ENCODE measurements at regions not wholly inside any gene's neighbourhood (a gene's known extent, or its start where the extent isn't known, plus 50 kb on each side); places are given as distances from the start of the nearest gene placed in this dataset.
"Not testable (repeated sequence)": the region's sequence is repeated elsewhere in the genome, so short reads cannot be mapped to it uniquely, and the experiment has no call there.

DNA sequence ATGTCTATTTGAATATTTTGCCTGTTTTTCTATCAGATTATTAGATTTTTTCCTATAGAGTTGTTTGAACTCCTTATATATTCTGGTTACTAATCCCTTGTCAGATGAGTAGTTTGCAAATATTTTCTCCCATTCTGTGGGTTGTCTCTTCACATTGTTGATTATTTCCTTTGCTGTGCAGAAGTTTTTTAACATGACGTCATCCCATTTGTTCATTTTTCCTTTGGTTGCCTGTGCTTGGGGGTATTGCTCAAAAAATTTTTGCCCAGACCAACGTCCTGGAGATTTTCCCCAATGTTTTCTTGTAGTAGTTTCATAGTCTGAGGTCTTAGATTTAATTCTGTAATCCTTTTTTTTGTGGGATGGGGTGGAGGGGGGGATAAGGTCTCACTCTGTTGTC is 168.7 kb upstream of the NFIA start:
- not testable (repeated sequence) for DNase-seq

GRCh38 chr1:60913039-60913438 is 169.3 kb upstream of the NFIA start:
- DNase-seq, result no peak

DNA sequence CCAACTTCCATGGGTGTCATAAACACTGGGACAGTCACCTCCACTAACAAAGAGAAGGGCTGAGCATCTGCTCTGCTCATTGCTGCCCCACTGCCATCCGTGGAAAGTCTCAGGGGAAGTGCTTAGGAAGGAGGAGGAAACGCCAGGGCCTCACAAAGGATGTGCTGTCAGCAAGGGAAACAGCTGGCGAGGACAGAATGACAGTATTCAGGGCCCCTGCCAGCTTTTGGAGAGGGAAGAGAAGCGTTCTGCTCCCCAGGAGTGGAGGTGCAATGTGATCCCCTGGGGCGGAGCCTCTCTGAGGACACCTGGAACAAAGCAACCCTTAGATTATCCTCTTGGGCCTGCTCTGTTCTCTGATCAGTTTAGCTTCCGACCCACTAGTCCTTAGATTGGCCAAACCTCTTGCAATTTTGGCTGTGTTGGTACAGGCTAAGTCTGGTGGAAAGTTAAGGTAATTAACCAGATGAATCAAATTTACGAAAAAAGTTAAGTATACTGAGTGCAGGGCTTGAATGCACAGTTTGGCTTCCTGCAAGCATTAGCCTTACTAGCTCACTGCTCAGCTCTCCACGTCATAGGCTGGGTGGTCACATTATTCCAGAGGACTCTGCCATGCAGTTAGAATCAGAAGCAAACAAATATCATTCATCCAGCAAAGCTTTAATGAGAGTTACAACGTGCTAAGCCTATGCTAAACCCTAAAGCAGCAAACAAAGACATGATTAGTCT is 170.2 kb upstream of the NFIA start:
- DNase-seq, result peak; percentile 62

- DNase-seq, result no peak
These were observed 174.2 kb upstream of the NFIA start for GRCh38 chr1:60908159-60908558.

GRCh38 chr1:60906526-60906925 is 175.8 kb upstream of the NFIA start:
- DNase-seq, result no peak

DNA sequence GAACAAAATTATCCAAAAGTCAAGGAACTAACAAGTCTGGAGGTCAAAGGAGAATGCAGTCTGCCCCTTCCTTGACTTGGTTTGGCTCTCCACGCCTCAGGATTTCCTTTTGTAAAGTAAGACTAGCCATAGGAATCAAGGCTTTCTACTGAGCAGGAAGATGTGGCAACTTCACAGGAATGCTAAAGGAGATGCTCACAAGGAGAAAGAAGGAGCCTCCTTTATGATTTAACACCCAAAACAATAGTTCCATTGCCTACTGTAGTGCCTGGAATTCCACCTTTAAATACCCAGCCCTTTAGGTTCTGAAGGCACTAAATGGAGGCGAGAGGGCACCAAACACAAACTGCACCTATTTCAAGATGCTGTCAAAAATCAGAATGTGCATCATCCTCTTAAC is 176.3 kb upstream of the NFIA start:
- DNase-seq, result no peak

DNA sequence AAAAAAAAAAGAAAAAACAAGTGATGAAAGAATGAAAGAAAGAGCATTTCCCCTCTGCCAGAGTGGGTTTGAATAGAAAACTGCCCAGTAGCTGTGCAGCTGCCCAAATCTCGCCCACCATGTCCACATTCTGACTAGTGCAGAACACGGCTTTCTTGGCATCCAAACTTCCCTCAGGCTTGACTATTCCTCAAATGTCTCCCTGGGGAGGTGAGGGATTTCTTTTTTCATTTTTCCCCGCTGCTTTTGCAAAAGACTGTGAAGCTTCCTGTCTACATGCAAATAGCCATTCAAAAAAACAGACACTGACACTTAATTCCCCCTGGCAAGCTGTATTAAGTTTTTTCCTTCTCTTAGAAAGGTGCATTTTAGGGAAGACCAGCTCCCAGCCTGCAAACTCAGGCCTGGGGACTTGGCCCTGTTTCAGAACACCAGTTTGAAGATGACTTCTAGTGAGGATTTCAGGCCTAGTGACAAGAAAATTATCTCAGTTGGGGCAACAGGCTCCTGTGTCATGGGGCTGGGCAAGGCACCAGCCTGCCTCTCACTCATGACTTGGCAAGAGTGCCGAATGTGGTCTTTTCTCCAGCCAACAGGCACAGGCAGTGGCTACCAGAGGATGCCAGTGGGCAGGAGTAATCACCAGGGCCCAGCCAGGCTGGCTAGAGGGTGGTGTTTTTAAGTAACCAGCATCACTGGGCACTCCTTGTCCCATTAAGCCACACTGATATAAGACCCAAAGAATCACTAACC is 178.1 kb upstream of the NFIA start:
- peak; percentile 79 for DNase-seq

DNA sequence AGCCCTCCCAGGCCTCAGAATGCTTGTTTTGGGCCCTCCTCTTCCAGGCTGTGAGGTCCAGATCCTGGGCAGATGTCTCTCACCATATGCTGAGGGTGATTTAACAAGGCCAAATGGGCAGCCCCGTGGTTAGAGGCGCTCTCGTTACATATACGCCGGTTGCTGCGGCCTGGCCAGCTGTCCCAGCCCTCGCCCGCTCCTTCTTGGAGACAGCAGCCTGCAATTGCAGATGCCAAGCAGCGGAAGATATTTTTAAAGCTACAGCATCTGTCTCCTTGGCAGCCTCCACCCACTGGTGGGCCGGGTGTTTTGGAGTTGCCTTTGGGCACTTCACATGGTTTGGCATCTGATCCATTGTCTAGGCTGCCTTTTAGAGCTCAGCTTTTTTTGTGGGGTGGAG is 178.8 kb upstream of the NFIA start:
- peak; percentile 90 for DNase-seq

- no peak for DNase-seq
These were observed 182.9 kb upstream of the NFIA start for GRCh38 chr1:60899464-60899863.

DNA sequence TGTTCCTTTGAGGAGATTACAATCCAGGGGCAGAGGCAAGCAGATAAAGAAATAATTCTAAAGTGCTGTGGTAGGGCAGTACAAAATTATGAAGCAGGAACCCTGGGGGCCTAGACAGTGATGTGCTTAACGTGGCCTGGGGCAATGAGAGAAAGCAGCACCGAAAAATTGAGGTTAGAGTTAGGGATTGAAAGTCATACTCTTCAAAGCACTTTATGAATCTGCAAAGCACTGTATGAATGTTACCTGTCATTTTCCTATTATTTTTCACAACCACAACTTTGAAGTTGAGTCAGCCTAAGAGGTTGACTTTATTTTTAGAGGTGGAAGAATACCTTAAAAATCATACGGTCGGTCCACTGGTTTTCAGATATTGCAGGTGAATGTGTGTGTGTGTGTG is 183.4 kb upstream of the NFIA start:
- DNase-seq, result no peak

GRCh38 chr1:60898413-60898812 is 183.9 kb upstream of the NFIA start:
- DNase-seq, result no peak

DNA sequence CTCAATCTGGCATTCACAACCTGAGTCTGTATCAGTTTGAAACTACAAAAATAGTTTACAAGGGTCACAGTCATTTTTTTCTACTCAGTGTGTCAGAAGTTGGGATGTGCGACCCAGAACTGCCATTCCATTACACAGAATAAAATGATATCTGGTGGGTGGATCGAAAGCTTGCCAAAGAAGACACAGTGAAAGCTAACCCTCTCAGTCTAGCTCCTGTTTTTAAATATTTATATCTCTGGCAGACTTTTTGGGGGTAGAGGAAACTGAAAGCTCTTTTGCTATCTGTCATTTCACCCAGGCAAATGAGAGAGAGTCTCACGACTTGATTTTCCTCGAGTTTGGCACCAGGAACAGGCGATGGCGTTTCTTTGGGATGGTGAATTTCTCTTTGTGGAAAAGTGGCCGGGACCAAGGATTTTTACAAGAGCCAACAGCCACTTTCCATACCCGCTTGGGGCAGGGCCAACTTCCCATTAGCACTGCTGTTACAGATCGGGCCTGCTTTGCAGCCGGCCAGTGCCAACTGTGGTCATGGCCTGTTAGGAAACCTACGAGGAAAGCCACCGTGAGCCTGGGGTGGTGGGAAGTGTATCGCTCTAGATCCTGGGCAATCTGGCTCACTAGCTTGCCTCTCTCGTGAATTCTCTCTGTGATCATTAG is 185.5 kb upstream of the NFIA start:
- DNase-seq, result peak; percentile 77

- DNase-seq, result no peak
These were observed 186.7 kb upstream of the NFIA start for GRCh38 chr1:60895701-60896100.

- no peak for DNase-seq
These were observed 187.1 kb upstream of the NFIA start for GRCh38 chr1:60895252-60895651.

DNA sequence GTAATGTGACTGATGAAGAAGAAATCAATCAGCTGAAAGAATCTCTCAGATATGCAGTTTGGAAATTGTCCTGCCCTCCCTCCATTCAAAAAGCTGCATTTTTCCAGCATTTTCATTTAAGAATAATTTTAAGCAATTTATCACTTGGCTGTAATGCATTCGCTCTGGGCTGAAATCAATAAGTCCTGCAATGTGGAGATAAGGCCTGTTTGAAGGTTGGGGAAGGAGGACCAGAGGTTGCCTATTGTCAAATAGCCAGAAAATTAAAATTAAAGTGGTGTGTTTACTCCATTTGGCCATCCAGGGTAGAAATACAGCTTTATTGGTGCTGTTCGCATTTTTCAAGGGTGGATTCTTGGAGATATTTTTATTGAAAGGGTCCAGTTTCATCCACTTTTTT is 187.6 kb upstream of the NFIA start:
- DNase-seq, result no peak

GRCh38 chr1:60894130-60894529 is 188.2 kb upstream of the NFIA start:
- no peak for DNase-seq

GRCh38 chr1:60893136-60893930 is 189.0 kb upstream of the NFIA start:
- DNase-seq, result no peak

DNA sequence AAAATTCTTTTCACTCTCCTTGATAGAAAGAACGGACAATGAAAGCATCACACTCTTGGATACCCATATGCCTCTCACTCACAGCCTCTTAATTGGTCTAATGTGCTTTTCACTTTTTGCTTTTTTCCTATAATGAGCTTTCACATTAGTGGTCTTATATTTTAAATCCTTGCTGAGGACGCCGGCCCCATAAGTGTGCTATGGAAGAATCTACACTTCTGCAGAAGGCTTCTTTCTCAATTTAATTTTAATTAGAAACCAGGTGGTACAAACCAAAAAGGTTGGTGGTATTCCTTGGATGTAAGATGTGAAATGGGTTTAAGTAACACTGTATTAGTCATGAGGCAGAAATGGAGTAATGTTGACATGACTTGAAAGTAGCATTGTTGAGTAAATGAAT is 190.6 kb upstream of the NFIA start:
- DNase-seq, result no peak

DNA sequence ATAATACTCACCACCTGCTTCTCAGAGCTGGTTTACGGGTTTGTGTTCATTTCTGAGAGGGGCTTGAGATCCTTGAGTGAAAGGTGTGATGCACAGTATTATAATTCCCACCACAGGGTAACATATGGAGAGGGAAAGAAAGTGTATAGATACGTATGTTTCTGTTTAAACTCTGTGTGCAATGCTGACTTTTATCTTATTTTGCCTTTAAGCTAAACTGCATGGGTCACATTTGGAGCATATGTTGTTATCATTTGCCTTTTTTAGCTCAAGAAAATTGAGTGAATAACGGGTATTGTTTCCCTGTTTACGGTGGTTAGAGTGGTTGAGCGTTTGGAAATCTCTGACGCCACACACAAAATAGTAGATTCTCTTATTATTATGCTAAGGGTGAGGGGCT is 191.1 kb upstream of the NFIA start:
- DNase-seq, result no peak

- no peak for DNase-seq
These were observed 191.7 kb upstream of the NFIA start for GRCh38 chr1:60890664-60891063.

- DNase-seq, result no peak
These were observed 192.7 kb upstream of the NFIA start for GRCh38 chr1:60889709-60890108.

- DNase-seq, result no peak
These were observed 194.2 kb upstream of the NFIA start for GRCh38 chr1:60888126-60888525.

- no peak for DNase-seq
These were observed 195.5 kb upstream of the NFIA start for GRCh38 chr1:60886793-60887331.

Measured in left hindlimb (tissue), 1 donor.